ENCODE measurements at regions not wholly inside any gene's neighbourhood (a gene's known extent, or its start where the extent isn't known, plus 50 kb on each side); places are given as distances from the start of the nearest gene placed in this dataset.
"Not testable (repeated sequence)": the region's sequence is repeated elsewhere in the genome, so short reads cannot be mapped to it uniquely, and the experiment has no call there.

GRCh38 chrX:90112365-90112764 is 190.7 kb downstream of the TGIF2LX start:
- FAIRE-seq, result not testable (repeated sequence)

GRCh38 chrX:90134947-90135346 is 213.2 kb downstream of the TGIF2LX start:
- FAIRE-seq, result not testable (repeated sequence)

DNA sequence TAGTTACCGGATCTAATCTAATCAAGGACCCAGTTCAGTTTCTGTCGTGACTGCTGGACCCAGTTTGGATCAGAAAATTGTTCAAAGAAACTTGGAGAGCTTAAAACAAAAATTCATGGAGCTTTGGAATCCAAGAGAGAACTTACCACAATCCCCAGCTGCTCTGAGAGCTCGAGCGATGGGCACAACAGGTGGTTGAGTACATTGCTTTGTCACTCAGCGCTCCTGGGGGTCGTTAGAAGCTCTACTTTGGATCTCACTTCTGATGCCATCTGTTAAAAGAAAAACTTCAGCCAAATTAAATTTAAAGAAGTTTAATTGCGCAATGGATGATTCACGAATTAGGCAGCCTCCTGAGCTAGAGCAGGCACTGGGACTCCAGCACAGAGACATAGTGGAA is 257.3 kb downstream of the TGIF2LX start:
- FAIRE-seq, result not testable (repeated sequence)

DNA sequence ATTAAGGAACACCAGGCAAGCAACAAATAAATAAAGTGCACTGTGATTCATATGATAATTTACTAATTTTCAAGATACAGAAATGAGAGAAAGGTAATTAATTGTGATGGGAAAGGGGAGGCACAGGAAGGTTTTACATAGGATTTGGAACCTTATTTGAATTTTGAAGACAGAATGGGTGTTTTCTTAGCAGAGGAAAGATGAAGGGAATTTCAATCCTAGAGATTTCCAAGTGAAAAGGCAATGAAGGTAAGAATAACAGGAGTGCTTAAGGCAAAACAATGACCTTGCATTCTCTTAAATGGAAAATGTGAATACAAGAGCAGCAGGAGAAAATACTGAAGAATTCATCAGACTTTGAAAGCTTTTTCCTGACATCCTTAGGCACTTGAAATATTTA is 267.3 kb downstream of the TGIF2LX start:
- not testable (repeated sequence) for FAIRE-seq

DNA sequence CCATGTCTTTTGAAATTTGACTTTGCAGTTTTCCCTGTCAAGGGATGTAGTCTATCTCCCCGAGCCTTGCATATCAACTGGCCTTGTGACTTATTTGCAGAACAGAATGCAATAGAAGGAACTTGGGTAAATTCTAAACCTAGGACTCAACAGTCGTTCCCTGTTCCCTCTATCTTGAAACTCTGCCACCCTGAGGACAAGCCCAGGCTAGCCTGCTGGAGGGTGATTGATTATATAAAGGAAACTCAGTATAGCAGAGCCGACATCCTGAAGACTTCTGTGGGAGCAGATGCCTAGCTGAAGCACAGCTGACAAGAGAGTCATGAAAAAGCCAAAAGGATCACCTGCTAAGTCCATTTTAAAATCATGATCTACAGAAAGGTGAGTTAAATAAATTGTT is 285.1 kb downstream of the TGIF2LX start:
- FAIRE-seq, result not testable (repeated sequence)

DNA sequence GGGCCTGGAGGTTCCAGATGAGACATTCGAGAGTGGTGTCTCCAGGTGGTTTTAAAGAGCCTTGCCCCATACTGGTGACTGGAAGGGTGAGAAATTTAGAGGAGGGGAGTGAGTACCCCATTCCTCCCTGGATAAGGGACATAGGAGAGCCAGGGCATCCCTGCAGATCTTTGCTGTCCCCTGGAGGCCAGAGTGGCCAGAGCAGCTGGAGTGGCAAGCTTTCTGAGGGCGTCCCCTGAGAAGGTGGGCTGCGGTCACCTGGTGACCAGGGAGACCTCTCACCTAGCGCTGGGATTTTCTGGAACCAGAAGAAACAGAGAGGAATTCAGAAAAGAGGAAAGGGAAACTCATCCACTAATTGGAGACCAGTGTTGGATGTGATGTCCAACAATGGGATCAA is 300.9 kb downstream of the TGIF2LX start:
- not testable (repeated sequence) for FAIRE-seq

DNA sequence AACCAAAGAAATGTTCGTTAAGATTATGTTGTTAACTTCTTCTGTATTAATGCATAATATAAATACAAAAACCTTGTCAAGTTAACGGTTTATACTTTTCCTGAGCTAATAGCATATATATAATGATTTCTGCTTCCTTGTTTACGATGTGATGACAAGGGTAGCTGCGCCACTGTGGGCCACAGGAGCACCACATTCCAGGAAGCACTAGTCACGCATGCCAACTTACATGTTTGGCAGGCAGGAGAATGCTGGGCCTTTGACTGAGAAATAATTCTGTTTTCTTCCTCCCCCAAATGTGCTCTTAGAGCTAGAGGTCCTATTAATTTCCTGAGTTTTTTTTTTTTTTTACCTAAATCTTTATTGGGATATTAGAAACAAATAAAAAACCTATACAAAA is 349.9 kb downstream of the TGIF2LX start:
- peak; percentile 13 for FAIRE-seq

All from islet of Langerhans (tissue), 1 donor.